Astrocyte (in vitro differentiated cells and primary cell): ENCODE measurements at regions not wholly inside any gene's neighbourhood (a gene's known extent, or its start where the extent isn't known, plus 50 kb on each side); places are given as distances from the start of the nearest gene placed in this dataset.

Experiments
- DNase-seq: peaks from one replicate; pipeline ENCODE4 v3.0.0-alpha.2; 2010; ENCODE audit warnings: low read depth
- FAIRE-seq: peaks from 2 replicates; lab custom pipeline; 2011; peaks lifted over from hg19 to GRCh38; lab: Jason Lieb, UNC
- H2AFZ ChIP-seq: 2 replicates; pipeline ENCODE4 v1.6.0; 2012; ENCODE audit warnings: low read depth, low read length, inconsistent platforms
- H3K27ac ChIP-seq: 2 replicates; pipeline ENCODE4 v1.5.1; 2011; ENCODE audit warnings: low read depth, low read length, inconsistent platforms
- H3K27me3 ChIP-seq: 2 replicates; pipeline ENCODE4 v1.6.0; 2011; ENCODE audit warnings: low read length, inconsistent platforms; ENCODE audit not compliant: insufficient read depth
- H3K36me3 ChIP-seq: 2 replicates; pipeline ENCODE4 v1.5.1; 2011; ENCODE audit warnings: low read length, inconsistent platforms; ENCODE audit not compliant: insufficient read depth
- H3K4me1 ChIP-seq: 2 replicates; pipeline ENCODE4 v1.5.1; 2011; ENCODE audit warnings: low read length, inconsistent platforms; ENCODE audit not compliant: insufficient read depth
- H3K4me2 ChIP-seq: 2 replicates; pipeline ENCODE4 v1.6.0; 2012; ENCODE audit warnings: low read length, inconsistent platforms
- H3K4me3 ChIP-seq: 2 replicates; pipeline ENCODE4 v1.5.1; 2011; ENCODE audit warnings: low read depth, mild to moderate bottlenecking, low read length, inconsistent platforms; ENCODE audit not compliant: insufficient read depth
- H3K79me2 ChIP-seq: 2 replicates; pipeline ENCODE4 v1.6.0; 2012; ENCODE audit warnings: mild to moderate bottlenecking, low read length, inconsistent platforms; ENCODE audit not compliant: insufficient read depth
- H3K9ac ChIP-seq: 2 replicates; pipeline ENCODE4 v1.6.0; 2012; ENCODE audit warnings: mild to moderate bottlenecking, low read length, inconsistent platforms
- H3K9me3 ChIP-seq: 2 replicates; pipeline ENCODE4 v1.5.1; 2012; ENCODE audit warnings: low read depth, mild to moderate bottlenecking, low read length, inconsistent platforms; ENCODE audit not compliant: insufficient read depth
- H4K20me1 ChIP-seq: 2 replicates; pipeline ENCODE4 v1.6.0; 2012; ENCODE audit warnings: low read length, inconsistent platforms; ENCODE audit not compliant: insufficient read depth
- H3K27ac Mint-ChIP-seq: one replicate; pipeline ENCODE4 v1.8.0; 2021; ENCODE audit warnings: mild to moderate bottlenecking, mixed read lengths; ENCODE audit not compliant: unreplicated experiment
- H3K27me3 Mint-ChIP-seq: one replicate; pipeline ENCODE4 v1.8.0; 2021; ENCODE audit warnings: low read depth, mixed read lengths; ENCODE audit not compliant: unreplicated experiment
- H3K36me3 Mint-ChIP-seq: one replicate; pipeline ENCODE4 v1.8.0; 2021; ENCODE audit warnings: low read depth, mixed read lengths; ENCODE audit not compliant: unreplicated experiment
- H3K4me1 Mint-ChIP-seq: one replicate; pipeline ENCODE4 v1.8.0; 2021; ENCODE audit warnings: low read depth, mixed read lengths; ENCODE audit not compliant: unreplicated experiment
- H3K4me3 Mint-ChIP-seq: one replicate; pipeline ENCODE4 v1.8.0; 2021; ENCODE audit warnings: mild to moderate bottlenecking, moderate library complexity, mixed read lengths; ENCODE audit not compliant: unreplicated experiment
- H3K9me3 Mint-ChIP-seq: one replicate; pipeline ENCODE4 v1.8.0; 2021; ENCODE audit warnings: mild to moderate bottlenecking, mixed read lengths; ENCODE audit not compliant: unreplicated experiment
- CTCF ChIP-seq: IDR thresholded peaks from 2 replicates; pipeline ENCODE4 v1.5.1; 2011; ENCODE audit warnings: low read depth, mild to moderate bottlenecking, inconsistent platforms, low read length, moderate library complexity; ENCODE audit not compliant: insufficient read depth
- EZH2 ChIP-seq: IDR thresholded peaks from 2 replicates; pipeline ENCODE4 v1.6.1; 2012; ENCODE audit warnings: mild to moderate bottlenecking, low read length, inconsistent platforms; ENCODE audit not compliant: insufficient read depth

GRCh38 chr3:34995796-34996430 lies 643.4 kb upstream of the ARPP21 start:
- no peak for FAIRE-seq
- Histone ChIP-seq H2AFZ (no peak overlapping the region), H3K9ac (no peak overlapping the region), H3K27me3 (no peaks in the 10 kb centered on the region), H3K36me3 (no peaks in the 10 kb centered on the region), H4K20me1 (no peaks in the 10 kb centered on the region), H3K27ac (no peak overlapping the region), H3K79me2 (no peaks in the 10 kb centered on the region), H3K4me1 (no peaks in the 10 kb centered on the region), H3K4me3 (no peak overlapping the region), H3K4me2 (no peak overlapping the region), H3K9me3 (no peaks in the 10 kb centered on the region)
- TF ChIP-seq CTCF (no peak), EZH2 (no peak)
- H3K9me3 Mint-ChIP-seq: no peaks in the 10 kb centered on the region
- H3K4me1 Mint-ChIP-seq: peaks cover 29% of the 10 kb centered on the region
- no peaks in the 10 kb centered on the region for H3K36me3 Mint-ChIP-seq
- H3K27ac Mint-ChIP-seq: no peak overlapping the region
- no peak for DNase-seq
- no peaks in the 10 kb centered on the region for H3K27me3 Mint-ChIP-seq
- H3K4me3 Mint-ChIP-seq: no peak overlapping the region

- H3K27ac ChIP-seq: no peak overlapping the region
- H3K9ac ChIP-seq: no peak overlapping the region
- no peaks in the 10 kb centered on the region for H3K4me1 ChIP-seq
- H3K9me3 ChIP-seq: no peaks in the 10 kb centered on the region
- H3K4me2 ChIP-seq: no peak overlapping the region
- Mint-ChIP-seq H3K4me3 (no peak overlapping the region), H3K9me3 (no peaks in the 10 kb centered on the region), H3K36me3 (no peaks in the 10 kb centered on the region), H3K27me3 (no peaks in the 10 kb centered on the region), H3K4me1 (peaks cover 29% of the 10 kb centered on the region), H3K27ac (no peak overlapping the region)
- TF ChIP-seq CTCF (no peak), EZH2 (no peak)
- H3K36me3 ChIP-seq: no peaks in the 10 kb centered on the region
- H3K27me3 ChIP-seq: no peaks in the 10 kb centered on the region
- H3K4me3 ChIP-seq: no peak overlapping the region
- no peak for DNase-seq
- H2AFZ ChIP-seq: no peak overlapping the region
- H3K79me2 ChIP-seq: no peaks in the 10 kb centered on the region
- H4K20me1 ChIP-seq: no peaks in the 10 kb centered on the region
- no peak for FAIRE-seq
Observed at GRCh38 chr3:34998902-34999301, 640.4 kb upstream of the ARPP21 start.

GRCh38 chr3:35012214-35012613 lies 627.1 kb upstream of the ARPP21 start:
- no peak for DNase-seq
- Histone ChIP-seq H4K20me1 (no peaks in the 10 kb centered on the region), H3K4me2 (no peak overlapping the region), H3K36me3 (no peaks in the 10 kb centered on the region), H3K27ac (no peak overlapping the region), H3K4me1 (no peaks in the 10 kb centered on the region), H3K9ac (no peak overlapping the region), H2AFZ (no peak overlapping the region), H3K4me3 (no peak overlapping the region), H3K79me2 (no peaks in the 10 kb centered on the region), H3K27me3 (no peaks in the 10 kb centered on the region), H3K9me3 (no peaks in the 10 kb centered on the region)
- TF ChIP-seq CTCF (no peak), EZH2 (no peak)
- H3K4me1 Mint-ChIP-seq: peaks cover 3% of the 10 kb centered on the region
- H3K9me3 Mint-ChIP-seq: no peaks in the 10 kb centered on the region
- H3K27ac Mint-ChIP-seq: no peak overlapping the region
- no peak for FAIRE-seq
- no peak overlapping the region for H3K4me3 Mint-ChIP-seq
- no peaks in the 10 kb centered on the region for H3K36me3 Mint-ChIP-seq
- H3K27me3 Mint-ChIP-seq: no peaks in the 10 kb centered on the region
